ENCODE measurements at regions not wholly inside any gene's neighbourhood (a gene's known extent, or its start where the extent isn't known, plus 50 kb on each side); places are given as distances from the start of the nearest gene placed in this dataset.

- Histone ChIP-seq H4K20me1 (ENCODE audit: insufficient read depth, poor library complexity, severe bottlenecking) (no peaks in the 10 kb centered on the region), H3K27ac (peak overlapping the region; percentile 92), H3K4me2 (no peak overlapping the region), H3K4me3 (no peak overlapping the region), H3K36me3 (replicated peaks; ENCODE audit: insufficient read depth, low read depth) (no peaks in the 10 kb centered on the region), H3K79me2 (no peaks in the 10 kb centered on the region), H3K4me1 (ENCODE audit: insufficient read depth) (peaks cover 39% of the 10 kb centered on the region), H3K9me3 (ENCODE audit: low read depth) (no peaks in the 10 kb centered on the region), H2AFZ (no peak overlapping the region), H3K9me2 (replicated peaks; ENCODE audit: insufficient read depth) (no peaks in the 10 kb centered on the region), H3K27me3 (no peaks in the 10 kb centered on the region)
- WGBS (ENCODE audit: low lambda C conversion rate, missing lambda C conversion rate) = 91% methylated on average over 7 of the region's 7 CpGs
- no peak for TF ChIP-seq CTCF (IDR thresholded peaks at IDR 0.05; ENCODE audit: poor library complexity)
- TF ChIP-seq EZH2 (IDR thresholded peaks at IDR 0.05; ENCODE audit: borderline replicate concordance) = no peak
- no peak for TF ChIP-seq EZH2phosphoT487 (IDR thresholded peaks at IDR 0.05; ENCODE audit: low read depth, severe bottlenecking, unreplicated experiment)
- no peak for DNase-seq (ENCODE audit: low spot score)
Observed at GRCh38 chr2:120541553-120541932, 194.1 kb upstream of the GLI2 start.

DNA sequence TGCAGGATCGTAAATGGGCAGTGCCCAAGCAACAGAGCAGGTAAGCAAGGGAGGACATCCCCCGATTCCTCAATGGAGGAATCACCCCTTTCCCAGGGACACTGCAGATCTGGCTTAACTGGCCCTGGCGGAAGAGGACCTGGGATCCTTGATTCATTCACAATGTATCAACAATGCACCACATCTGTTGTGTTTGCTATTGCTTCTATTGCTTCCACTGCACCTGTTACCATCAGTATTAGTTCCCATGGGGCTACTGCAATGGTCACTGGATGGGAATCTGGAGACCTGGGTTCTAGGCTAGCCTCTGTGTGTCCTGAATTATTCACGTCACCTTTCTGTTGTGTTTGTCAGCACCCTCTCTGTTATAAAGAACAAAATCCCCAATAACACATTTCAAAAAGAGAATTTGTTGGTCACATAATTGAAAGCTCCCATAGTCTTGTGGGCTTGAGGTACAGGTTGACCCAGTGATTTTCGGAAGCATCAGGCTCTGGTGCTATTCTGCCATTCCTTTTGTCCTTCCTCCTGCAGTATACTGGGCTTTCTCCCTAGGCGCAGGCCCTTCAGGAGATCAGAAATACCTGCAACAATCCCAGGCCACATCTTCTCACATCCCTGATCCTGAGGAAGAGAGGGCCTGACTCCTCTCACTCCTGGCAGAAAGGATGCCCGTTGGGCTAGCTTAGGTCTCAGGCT is 193.5 kb upstream of the GLI2 start:
- TF ChIP-seq EZH2phosphoT487 (IDR thresholded peaks at IDR 0.05; ENCODE audit: low read depth, severe bottlenecking, unreplicated experiment) = no peak
- TF ChIP-seq EZH2 (IDR thresholded peaks at IDR 0.05; ENCODE audit: borderline replicate concordance) = no peak
- no peak for TF ChIP-seq CTCF (IDR thresholded peaks at IDR 0.05; ENCODE audit: poor library complexity)
- Histone ChIP-seq H3K27ac (no peak overlapping the region), H3K4me2 (no peak overlapping the region), H4K20me1 (ENCODE audit: insufficient read depth, poor library complexity, severe bottlenecking) (no peaks in the 10 kb centered on the region), H3K4me1 (ENCODE audit: insufficient read depth) (peaks cover 45% of the 10 kb centered on the region), H3K9me3 (ENCODE audit: low read depth) (no peaks in the 10 kb centered on the region), H3K36me3 (replicated peaks; ENCODE audit: insufficient read depth, low read depth) (no peaks in the 10 kb centered on the region), H3K27me3 (no peaks in the 10 kb centered on the region), H3K9me2 (replicated peaks; ENCODE audit: insufficient read depth) (no peaks in the 10 kb centered on the region), H3K79me2 (no peaks in the 10 kb centered on the region), H2AFZ (no peak overlapping the region), H3K4me3 (no peak overlapping the region)
- 98% methylated on average over 7 of the region's 7 CpGs for WGBS (ENCODE audit: low lambda C conversion rate, missing lambda C conversion rate)
- DNase-seq (ENCODE audit: low spot score) = no peak

- Histone ChIP-seq H3K27ac (no peak overlapping the region), H3K79me2 (no peaks in the 10 kb centered on the region), H4K20me1 (ENCODE audit: insufficient read depth, poor library complexity, severe bottlenecking) (no peaks in the 10 kb centered on the region), H3K9me3 (ENCODE audit: low read depth) (no peaks in the 10 kb centered on the region), H2AFZ (no peak overlapping the region), H3K27me3 (no peaks in the 10 kb centered on the region), H3K9me2 (replicated peaks; ENCODE audit: insufficient read depth) (no peaks in the 10 kb centered on the region), H3K4me2 (no peak overlapping the region), H3K36me3 (replicated peaks; ENCODE audit: insufficient read depth, low read depth) (no peaks in the 10 kb centered on the region), H3K4me3 (no peak overlapping the region), H3K4me1 (ENCODE audit: insufficient read depth) (peaks cover 45% of the 10 kb centered on the region)
- TF ChIP-seq EZH2phosphoT487 (IDR thresholded peaks at IDR 0.05; ENCODE audit: low read depth, severe bottlenecking, unreplicated experiment) (no peak), EZH2 (IDR thresholded peaks at IDR 0.05; ENCODE audit: borderline replicate concordance) (no peak), CTCF (IDR thresholded peaks at IDR 0.05; ENCODE audit: poor library complexity) (no peak)
- WGBS (ENCODE audit: low lambda C conversion rate, missing lambda C conversion rate) = 89% methylated on average over 13 of the region's 13 CpGs
- DNase-seq (ENCODE audit: low spot score) = no peak
Observed at GRCh38 chr2:120542911-120543527, 192.6 kb upstream of the GLI2 start.

Measured in hepatocyte (in vitro differentiated cells).